ENCODE measurements at regions not wholly inside any gene's neighbourhood (a gene's known extent, or its start where the extent isn't known, plus 50 kb on each side); places are given as distances from the start of the nearest gene placed in this dataset.

GRCh38 chr3:197350446-197350845 lies 52.0 kb upstream of the DLG1 start:
- H3K4me1 ChIP-seq: peaks cover 0 to 5% (median 0%) of the 10 kb centered on the region in 4 donors
- no peaks in the 10 kb centered on the region for H3K27me3 ChIP-seq
- no peaks in the 10 kb centered on the region for H3K36me3 ChIP-seq
- H3K9me3 ChIP-seq: no peaks in the 10 kb centered on the region
- TF ChIP-seq POLR2A (IDR thresholded peaks at IDR 0.05) (no peak), CTCF (IDR thresholded peaks at IDR 0.05) (no peak)
- H3K4me3 ChIP-seq: no peak overlapping the region
- DNase-seq: no peak
- H3K27ac ChIP-seq: no peak overlapping the region

- no peaks in the 10 kb centered on the region for H3K36me3 ChIP-seq
- H3K27ac ChIP-seq: no peak overlapping the region
- H3K27me3 ChIP-seq: no peaks in the 10 kb centered on the region
- no peaks in the 10 kb centered on the region for H3K9me3 ChIP-seq
- H3K4me1 ChIP-seq: peaks cover 0 to 5% (median 0%) of the 10 kb centered on the region in 4 donors
- TF ChIP-seq CTCF (IDR thresholded peaks at IDR 0.05) (no peak), POLR2A (IDR thresholded peaks at IDR 0.05) (no peak)
- no peak for DNase-seq
- no peak overlapping the region for H3K4me3 ChIP-seq
Observed at GRCh38 chr3:197349368-197349767, 51.0 kb upstream of the DLG1 start.
